Testis (tissue), 2 donors: ENCODE measurements at regions not wholly inside any gene's neighbourhood (a gene's known extent, or its start where the extent isn't known, plus 50 kb on each side); places are given as distances from the start of the nearest gene placed in this dataset.

Experiments used
- DNase-seq: peaks from one replicate; pipeline ENCODE4 v3.0.0-alpha.2; 2019
- H3K27ac ChIP-seq, 2 donors: fragments of 200-600 bp; sonication (generic); one replicate each; pipeline ENCODE4 v1.5.1; 2019
- H3K27me3 ChIP-seq: fragments of 200-600 bp; sonication (generic); one replicate; pipeline ENCODE4 v1.5.1; 2019
- H3K36me3 ChIP-seq: fragments of 200-600 bp; sonication (generic); one replicate; pipeline ENCODE4 v1.5.1; 2017; ENCODE audit warnings: low read depth; ENCODE audit errors: missing control alignments
- H3K4me1 ChIP-seq: fragments of 200-600 bp; sonication (generic); one replicate; pipeline ENCODE4 v1.5.1; 2019
- H3K4me3 ChIP-seq, 2 donors: fragments of 200-600 bp; sonication (generic); one replicate each; pipeline ENCODE4 v1.5.1; 2017 to 2019
- H3K9me3 ChIP-seq: fragments of 200-600 bp; sonication (generic); one replicate; pipeline ENCODE4 v1.5.1; 2017
- CTCF ChIP-seq, 3 experiments: fragments of 450-650 bp in 2 of 3; fragments of 200-600 bp in 1 of 3; sonication (generic) in 1 of 3; IDR thresholded peaks; one replicate each; pipeline ENCODE4 v1.5.1; 2016 to 2019; ENCODE audit warnings: antibody characterized with exemption in 3 of 3, mild to moderate bottlenecking in 2 of 3, moderate library complexity in 1 of 3
- POLR2A ChIP-seq: fragments of 450-650 bp; IDR thresholded peaks from one replicate; pipeline ENCODE4 v1.6.1; 2017; ENCODE audit warnings: antibody characterized with exemption, mild to moderate bottlenecking, moderate library complexity
- WGBS, 2 donors: methylation state at CpG; one replicate each; pipeline ENCODE4 v1.1.5; 2018; 5-methylcytosine and 5-hydroxymethylcytosine counted together
- intact Hi-C: fragments of 100-400 bp; cut with DNase I; formaldehyde crosslinking; loops from one replicate; pipeline ENCODE4 v1.15.1; 2023; ENCODE audit warnings: low total_unique reads

- Histone ChIP-seq H3K4me3 (no peak overlapping the region), H3K36me3 (no peaks in the 10 kb centered on the region), H3K4me1 (no peaks in the 10 kb centered on the region), H3K9me3 (no peaks in the 10 kb centered on the region), H3K27me3 (no peaks in the 10 kb centered on the region), H3K27ac (no peak overlapping the region)
- intact Hi-C loops: no loop called here
- WGBS, 2 donors: 84 to 88% methylated on average over 21 to 26 of the region's 26 CpGs
- DNase-seq: no peak
- TF ChIP-seq CTCF (IDR thresholded peaks at IDR 0.05) (no peak), POLR2A (no peak)
Measured at GRCh38 chr7:155226261-155227003, 71.2 kb upstream of the INSIG1 start.

- Histone ChIP-seq H3K27ac (no peak overlapping the region), H3K36me3 (no peaks in the 10 kb centered on the region), H3K27me3 (no peaks in the 10 kb centered on the region), H3K4me1 (no peaks in the 10 kb centered on the region), H3K4me3 (no peak overlapping the region), H3K9me3 (no peaks in the 10 kb centered on the region)
- TF ChIP-seq CTCF (IDR thresholded peaks at IDR 0.05) (no peak), POLR2A (no peak)
- WGBS, 2 donors: 77 to 80% methylated on average over 27 of the region's 27 CpGs
- no peak for DNase-seq
- intact Hi-C loops: no loop called here
Measured at GRCh38 chr7:155227004-155227787, 70.5 kb upstream of the INSIG1 start.

GRCh38 chr7:155227788-155228458, 69.8 kb upstream of the INSIG1 start:
- DNase-seq: no peak
- no peaks in the 10 kb centered on the region for H3K27me3 ChIP-seq
- no peak overlapping the region for H3K4me3 ChIP-seq
- no peaks in the 10 kb centered on the region for H3K4me1 ChIP-seq
- no peak overlapping the region for H3K27ac ChIP-seq
- H3K36me3 ChIP-seq: no peaks in the 10 kb centered on the region
- no peaks in the 10 kb centered on the region for H3K9me3 ChIP-seq
- intact Hi-C loops: no loop called here
- WGBS, 2 donors: 83 to 86% methylated on average over 22 of the region's 22 CpGs
- TF ChIP-seq POLR2A (no peak), CTCF (IDR thresholded peaks at IDR 0.05) (no peak)

GRCh38 chr7:155228459-155228845, 69.2 kb upstream of the INSIG1 start:
- H3K27ac ChIP-seq: no peak overlapping the region
- WGBS, 2 donors: 81 to 85% methylated on average over 8 of the region's 8 CpGs
- no peaks in the 10 kb centered on the region for H3K27me3 ChIP-seq
- H3K9me3 ChIP-seq: no peaks in the 10 kb centered on the region
- H3K4me3 ChIP-seq: no peak overlapping the region
- no peaks in the 10 kb centered on the region for H3K4me1 ChIP-seq
- TF ChIP-seq CTCF (IDR thresholded peaks at IDR 0.05): no peak
- TF ChIP-seq POLR2A: no peak
- no peaks in the 10 kb centered on the region for H3K36me3 ChIP-seq
- intact Hi-C loops: no loop called here
- DNase-seq: no peak
